ENCODE measurements at regions not wholly inside any gene's neighbourhood (a gene's known extent, or its start where the extent isn't known, plus 50 kb on each side); places are given as distances from the start of the nearest gene placed in this dataset.

GRCh38 chr4:19819737-19820136 lies 432.0 kb upstream of the SLIT2 start:
- intact Hi-C loops (cut with DNase I): no loop called here
- DNase-seq: no peak
- TF ChIP-seq POLR2A (IDR thresholded peaks at IDR 0.05): no peak
- TF ChIP-seq CTCF (IDR thresholded peaks at IDR 0.05): no peak
- H3K27ac ChIP-seq: no peak overlapping the region
- no peaks in the 10 kb centered on the region for H3K36me3 ChIP-seq (replicated peaks in 1 of 2)
- no peaks in the 10 kb centered on the region for H3K4me1 ChIP-seq (replicated peaks in 1 of 2)
- WGBS, 4 donors: 65 to 89% (median 80%) methylated on average over 1 of the region's 1 CpG
- no peaks in the 10 kb centered on the region for H3K9me3 ChIP-seq (replicated peaks in 1 of 3)
- H3K27me3 ChIP-seq: no peaks in the 10 kb centered on the region
- H3K4me3 ChIP-seq: no peak overlapping the region

- Histone ChIP-seq H3K4me1 (replicated peaks in 1 of 2) (no peaks in the 10 kb centered on the region), H3K27me3 (no peaks in the 10 kb centered on the region), H3K27ac (no peak overlapping the region), H3K36me3 (replicated peaks in 1 of 2) (no peaks in the 10 kb centered on the region), H3K4me3 (no peak overlapping the region), H3K9me3 (replicated peaks in 1 of 3) (no peaks in the 10 kb centered on the region)
- WGBS, 4 donors: 28 to 56% (median 45%) methylated on average over 1 of the region's 1 CpG
- TF ChIP-seq POLR2A (IDR thresholded peaks at IDR 0.05) (no peak), CTCF (IDR thresholded peaks at IDR 0.05) (no peak)
- DNase-seq: no peak
- intact Hi-C loops (cut with DNase I): no loop called here
Measured at GRCh38 chr4:19809989-19810388, 441.7 kb upstream of the SLIT2 start.

GRCh38 chr4:19807505-19807904 lies 444.2 kb upstream of the SLIT2 start:
- H3K36me3 ChIP-seq (replicated peaks in 1 of 2): no peaks in the 10 kb centered on the region
- no peaks in the 10 kb centered on the region for H3K27me3 ChIP-seq
- no peak for TF ChIP-seq POLR2A (IDR thresholded peaks at IDR 0.05)
- no peak for TF ChIP-seq CTCF (IDR thresholded peaks at IDR 0.05)
- intact Hi-C loops (cut with DNase I): no loop called here
- H3K4me3 ChIP-seq: no peak overlapping the region
- no peaks in the 10 kb centered on the region for H3K9me3 ChIP-seq (replicated peaks in 1 of 3)
- no peak overlapping the region for H3K27ac ChIP-seq
- peak in 2 of 7 donors; percentile 11 for DNase-seq
- WGBS, 4 donors: 38 to 49% (median 44%) methylated on average over 2 of the region's 2 CpGs
- H3K4me1 ChIP-seq (replicated peaks in 1 of 2): no peaks in the 10 kb centered on the region

GRCh38 chr4:19806865-19807264 lies 444.8 kb upstream of the SLIT2 start:
- H3K27me3 ChIP-seq: no peaks in the 10 kb centered on the region
- H3K27ac ChIP-seq: no peak overlapping the region
- intact Hi-C loops (cut with DNase I): no loop called here
- DNase-seq: no peak
- H3K4me3 ChIP-seq: no peak overlapping the region
- H3K36me3 ChIP-seq (replicated peaks in 1 of 2): no peaks in the 10 kb centered on the region
- 69 to 80% (median 75%) methylated on average over 1 of the region's 1 CpG for WGBS, 4 donors
- no peaks in the 10 kb centered on the region for H3K4me1 ChIP-seq (replicated peaks in 1 of 2)
- no peak for TF ChIP-seq POLR2A (IDR thresholded peaks at IDR 0.05)
- TF ChIP-seq CTCF (IDR thresholded peaks at IDR 0.05): no peak
- no peaks in the 10 kb centered on the region for H3K9me3 ChIP-seq (replicated peaks in 1 of 3)

All from adrenal gland (tissue), 9 donors.